ENCODE measurements at regions not wholly inside any gene's neighbourhood (a gene's known extent, or its start where the extent isn't known, plus 50 kb on each side); places are given as distances from the start of the nearest gene placed in this dataset.
"Not testable (repeated sequence)": the region's sequence is repeated elsewhere in the genome, so short reads cannot be mapped to it uniquely, and the experiment has no call there.

DNA sequence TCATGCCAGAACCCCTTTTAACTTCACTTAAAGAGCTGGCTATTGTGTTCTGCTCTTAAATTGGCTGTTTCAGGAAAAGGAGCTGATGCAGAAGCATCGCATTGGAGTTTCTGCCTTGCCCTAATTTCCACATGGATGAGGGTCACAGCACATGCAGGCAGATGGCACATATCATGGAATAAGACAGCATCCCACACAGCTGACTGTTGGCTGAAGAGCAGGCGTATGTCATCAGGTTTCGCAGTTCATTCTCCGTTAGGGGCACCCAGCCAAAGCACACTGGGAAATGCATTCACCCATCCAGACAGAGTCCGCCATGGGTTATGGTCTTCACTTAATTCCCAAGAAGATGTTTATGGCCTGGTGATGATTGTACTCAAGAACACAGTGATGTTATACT lies 572.5 kb downstream of the LIG4 start:
- Histone ChIP-seq H3K9ac (ENCODE audit: insufficient read length) (no peak overlapping the region), H3K36me3 (ENCODE audit: insufficient read depth, low read length) (no peaks in the 10 kb centered on the region), H3K9me3 (ENCODE audit: low read depth, low read length) (no peaks in the 10 kb centered on the region), H3K27ac (no peak overlapping the region), H3K4me3 (no peak overlapping the region)
- TF ChIP-seq FOXP2 (optimal IDR thresholded peaks at IDR 0.05; ENCODE audit: control extremely low read depth, extremely low read length, insufficient read depth) (no peak), POLR2AphosphoS5 (IDR thresholded peaks at IDR 0.05; ENCODE audit: borderline replicate concordance, low read depth, low read length) (no peak), EZH2 (IDR thresholded peaks at IDR 0.05) (no peak)
- no peak for DNase-seq (ENCODE audit: low read depth, low spot score)

- DNase-seq (ENCODE audit: low read depth, low spot score) = no peak
- no peak overlapping the region for H3K9ac ChIP-seq (ENCODE audit: insufficient read length)
- H3K36me3 ChIP-seq (ENCODE audit: insufficient read depth, low read length) = no peaks in the 10 kb centered on the region
- no peak overlapping the region for H3K27ac ChIP-seq
- no peak for TF ChIP-seq POLR2AphosphoS5 (IDR thresholded peaks at IDR 0.05; ENCODE audit: borderline replicate concordance, low read depth, low read length)
- TF ChIP-seq EZH2 (IDR thresholded peaks at IDR 0.05) = no peak
- no peak for TF ChIP-seq FOXP2 (optimal IDR thresholded peaks at IDR 0.05; ENCODE audit: control extremely low read depth, extremely low read length, insufficient read depth)
- no peak overlapping the region for H3K4me3 ChIP-seq
- H3K9me3 ChIP-seq (ENCODE audit: low read depth, low read length) = no peaks in the 10 kb centered on the region
These were observed 573.8 kb downstream of the LIG4 start for GRCh38 chr13:107641574-107641973.

DNA sequence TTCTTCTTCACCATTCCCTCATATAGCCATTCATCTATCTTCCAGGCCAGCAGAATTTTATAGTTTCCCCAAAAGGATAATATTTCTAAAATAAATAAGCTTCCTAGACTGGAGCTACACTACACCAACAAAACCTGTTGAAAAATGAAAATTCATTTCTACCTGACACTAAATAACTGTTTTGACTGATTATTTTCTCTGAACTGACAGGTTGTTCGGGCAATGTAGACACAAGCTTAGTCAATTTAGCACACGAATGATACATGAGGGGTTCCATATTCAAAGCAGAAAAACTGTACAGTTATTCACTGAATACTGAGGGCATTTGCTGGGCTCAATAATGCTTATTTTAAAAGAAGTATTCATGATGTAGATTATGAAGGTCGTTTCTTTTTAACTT lies 589.7 kb downstream of the LIG4 start:
- no peak overlapping the region for H3K27ac ChIP-seq
- DNase-seq (ENCODE audit: low read depth, low spot score) = no peak
- no peaks in the 10 kb centered on the region for H3K9me3 ChIP-seq (ENCODE audit: low read depth, low read length)
- no peak overlapping the region for H3K4me3 ChIP-seq
- no peak for TF ChIP-seq POLR2AphosphoS5 (IDR thresholded peaks at IDR 0.05; ENCODE audit: borderline replicate concordance, low read depth, low read length)
- TF ChIP-seq FOXP2 (optimal IDR thresholded peaks at IDR 0.05; ENCODE audit: control extremely low read depth, extremely low read length, insufficient read depth) = no peak
- no peak for TF ChIP-seq EZH2 (IDR thresholded peaks at IDR 0.05)
- no peaks in the 10 kb centered on the region for H3K36me3 ChIP-seq (ENCODE audit: insufficient read depth, low read length)
- no peak overlapping the region for H3K9ac ChIP-seq (ENCODE audit: insufficient read length)

DNA sequence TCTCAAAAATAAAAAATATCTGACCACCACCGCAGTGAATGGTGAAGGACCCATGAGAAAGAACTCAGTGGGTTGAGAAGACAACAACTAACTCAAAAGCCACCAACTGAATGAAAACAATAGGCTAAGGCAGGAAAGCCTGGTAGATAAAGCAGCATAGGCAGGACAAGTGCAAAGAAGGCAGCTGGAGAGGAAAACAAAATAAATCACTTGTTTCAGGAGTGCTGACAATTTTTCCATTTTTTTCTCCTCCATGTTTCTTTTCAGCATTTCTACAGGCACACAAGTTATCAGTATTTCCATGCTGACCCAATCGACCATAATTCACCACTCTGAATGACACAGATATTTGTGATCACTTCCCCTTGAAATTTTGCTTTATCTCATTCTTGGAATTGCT lies 597.8 kb downstream of the LIG4 start:
- DNase-seq (ENCODE audit: low read depth, low spot score) = no peak
- Histone ChIP-seq H3K36me3 (ENCODE audit: insufficient read depth, low read length) (no peaks in the 10 kb centered on the region), H3K9me3 (ENCODE audit: low read depth, low read length) (no peaks in the 10 kb centered on the region), H3K9ac (ENCODE audit: insufficient read length) (no peak overlapping the region), H3K27ac (no peak overlapping the region), H3K4me3 (no peak overlapping the region)
- TF ChIP-seq FOXP2 (optimal IDR thresholded peaks at IDR 0.05; ENCODE audit: control extremely low read depth, extremely low read length, insufficient read depth) = no peak

GRCh38 chr13:107612376-107612775 lies 603.0 kb downstream of the LIG4 start:
- no peak for DNase-seq (ENCODE audit: low read depth, low spot score)

GRCh38 chr13:107608736-107609135 lies 606.6 kb downstream of the LIG4 start:
- no peaks in the 10 kb centered on the region for H3K9me3 ChIP-seq (ENCODE audit: low read depth, low read length)
- H3K27ac ChIP-seq = no peak overlapping the region
- DNase-seq (ENCODE audit: low read depth, low spot score) = no peak
- H3K9ac ChIP-seq (ENCODE audit: insufficient read length) = no peak overlapping the region
- H3K4me3 ChIP-seq = no peak overlapping the region
- TF ChIP-seq POLR2AphosphoS5 (IDR thresholded peaks at IDR 0.05; ENCODE audit: borderline replicate concordance, low read depth, low read length) (no peak), EZH2 (IDR thresholded peaks at IDR 0.05) (no peak), FOXP2 (optimal IDR thresholded peaks at IDR 0.05; ENCODE audit: control extremely low read depth, extremely low read length, insufficient read depth) (no peak)
- no peaks in the 10 kb centered on the region for H3K36me3 ChIP-seq (ENCODE audit: insufficient read depth, low read length)

More at GRCh38 chr13:107612376-107612775, 603.0 kb downstream of the LIG4 start:
- Histone ChIP-seq H3K9ac (ENCODE audit: insufficient read length) (no peak overlapping the region), H3K36me3 (ENCODE audit: insufficient read depth, low read length) (no peaks in the 10 kb centered on the region), H3K9me3 (ENCODE audit: low read depth, low read length) (no peaks in the 10 kb centered on the region), H3K4me3 (no peak overlapping the region), H3K27ac (no peak overlapping the region)
- TF ChIP-seq EZH2 (IDR thresholded peaks at IDR 0.05) (no peak), POLR2AphosphoS5 (IDR thresholded peaks at IDR 0.05; ENCODE audit: borderline replicate concordance, low read depth, low read length) (no peak), FOXP2 (optimal IDR thresholded peaks at IDR 0.05; ENCODE audit: control extremely low read depth, extremely low read length, insufficient read depth) (no peak)

GRCh38 chr13:107600971-107601370 lies 614.4 kb downstream of the LIG4 start:
- Histone ChIP-seq H3K9me3 (ENCODE audit: low read depth, low read length) (no peaks in the 10 kb centered on the region), H3K9ac (ENCODE audit: insufficient read length) (no peak overlapping the region), H3K27ac (no peak overlapping the region), H3K36me3 (ENCODE audit: insufficient read depth, low read length) (no peaks in the 10 kb centered on the region), H3K4me3 (no peak overlapping the region)
- DNase-seq (ENCODE audit: low read depth, low spot score) = no peak
- no peak for TF ChIP-seq POLR2AphosphoS5 (IDR thresholded peaks at IDR 0.05; ENCODE audit: borderline replicate concordance, low read depth, low read length)
- no peak for TF ChIP-seq FOXP2 (optimal IDR thresholded peaks at IDR 0.05; ENCODE audit: control extremely low read depth, extremely low read length, insufficient read depth)
- TF ChIP-seq EZH2 (IDR thresholded peaks at IDR 0.05) = no peak

DNA sequence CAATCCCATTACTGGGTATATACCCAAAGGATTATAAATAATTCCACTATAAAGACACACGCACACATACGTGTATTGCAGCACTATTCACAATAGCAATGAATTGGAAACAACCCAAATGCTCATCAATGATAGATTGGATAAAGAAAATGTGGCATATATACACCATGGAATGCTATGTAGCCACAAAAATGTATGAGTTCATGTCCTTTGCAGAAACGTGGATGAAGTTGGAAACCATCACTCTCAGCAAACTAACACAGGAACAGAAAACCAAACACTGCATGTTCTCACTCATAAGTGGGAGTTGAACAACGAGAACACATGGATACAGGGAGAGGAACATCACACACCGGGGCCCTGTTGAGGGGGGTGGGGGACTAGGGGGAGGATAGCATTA lies 619.0 kb downstream of the LIG4 start:
- not testable (repeated sequence) for H3K9me3 ChIP-seq (ENCODE audit: low read depth, low read length); H3K4me3 ChIP-seq; DNase-seq (ENCODE audit: low read depth, low spot score); H3K9ac ChIP-seq (ENCODE audit: insufficient read length); H3K27ac ChIP-seq; H3K36me3 ChIP-seq (ENCODE audit: insufficient read depth, low read length)

DNA sequence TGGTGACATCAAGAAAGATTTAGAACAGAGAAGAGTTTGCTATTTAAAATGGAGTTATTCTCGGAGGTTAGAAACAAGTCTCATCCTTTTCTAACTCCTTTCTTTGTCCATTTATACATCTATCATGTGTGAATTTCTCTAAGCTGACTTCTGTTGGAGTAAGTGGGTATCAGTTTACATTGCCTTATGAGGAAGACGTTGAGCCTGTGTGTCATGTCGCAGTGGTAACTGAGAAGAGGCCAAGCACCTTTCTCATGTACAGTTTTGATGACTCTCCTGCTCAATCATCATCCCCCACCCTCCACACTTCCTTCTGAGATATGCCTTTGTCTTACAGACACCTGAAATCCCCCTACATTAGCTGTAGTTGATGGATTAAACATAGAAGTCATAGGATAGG lies 624.8 kb downstream of the LIG4 start:
- DNase-seq (ENCODE audit: low read depth, low spot score) = no peak
- H3K9me3 ChIP-seq (ENCODE audit: low read depth, low read length) = no peaks in the 10 kb centered on the region
- no peaks in the 10 kb centered on the region for H3K36me3 ChIP-seq (ENCODE audit: insufficient read depth, low read length)
- no peak overlapping the region for H3K9ac ChIP-seq (ENCODE audit: insufficient read length)
- H3K27ac ChIP-seq = no peak overlapping the region
- H3K4me3 ChIP-seq = no peak overlapping the region
- no peak for TF ChIP-seq FOXP2 (optimal IDR thresholded peaks at IDR 0.05; ENCODE audit: control extremely low read depth, extremely low read length, insufficient read depth)
- TF ChIP-seq EZH2 (IDR thresholded peaks at IDR 0.05) = no peak
- no peak for TF ChIP-seq POLR2AphosphoS5 (IDR thresholded peaks at IDR 0.05; ENCODE audit: borderline replicate concordance, low read depth, low read length)

All from SK-N-MC (cell line).